Fibroblast of villous mesenchyme (primary cell): ENCODE measurements at regions not wholly inside any gene's neighbourhood (a gene's known extent, or its start where the extent isn't known, plus 50 kb on each side); places are given as distances from the start of the nearest gene placed in this dataset.

ENCODE experiments used
- DNase-seq: peaks from one replicate; pipeline ENCODE4 v3.0.0-alpha.2; 2010; ENCODE audit warnings: low read depth
- H3K4me3 ChIP-seq: 2 replicates; pipeline ENCODE4 v1.5.1; 2011; ENCODE audit warnings: low read depth, mild to moderate bottlenecking, low read length
- CTCF ChIP-seq: IDR thresholded peaks from 2 replicates; pipeline ENCODE4 v1.5.1; 2012; ENCODE audit warnings: low read depth, mild to moderate bottlenecking, low read length; ENCODE audit not compliant: insufficient read depth

GRCh38 chr13:39913928-39914327, 258.5 kb downstream of the COG6 start:
- DNase-seq: peak; percentile 87
- H3K4me3 ChIP-seq: no peak overlapping the region
- TF ChIP-seq CTCF: no peak

DNA sequence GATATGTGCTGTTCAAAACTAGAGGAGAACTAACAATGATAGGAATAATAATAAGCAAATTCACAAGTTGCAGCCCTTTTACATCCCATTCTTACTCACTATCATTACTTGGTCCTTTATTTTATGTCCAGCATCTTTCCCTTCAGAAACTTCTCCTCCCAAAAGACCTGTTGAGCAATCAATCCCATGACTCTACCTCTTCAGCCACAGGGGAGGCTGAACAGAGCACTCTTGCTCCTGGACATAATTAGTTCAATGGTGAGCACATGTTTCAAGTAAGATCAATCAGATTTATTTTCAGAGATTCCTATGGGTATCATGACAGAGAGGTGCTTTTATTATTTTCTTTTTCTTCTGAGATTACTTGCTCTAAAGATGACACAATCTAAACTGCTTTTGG, 260.0 kb downstream of the COG6 start:
- TF ChIP-seq CTCF: no peak
- peak; percentile 54 for DNase-seq
- H3K4me3 ChIP-seq: no peak overlapping the region

GRCh38 chr13:39916330-39916729, 260.9 kb downstream of the COG6 start:
- H3K4me3 ChIP-seq: no peak overlapping the region
- TF ChIP-seq CTCF: no peak
- DNase-seq: no peak

GRCh38 chr13:39918620-39919236, 263.3 kb downstream of the COG6 start:
- no peak overlapping the region for H3K4me3 ChIP-seq
- TF ChIP-seq CTCF: no peak
- DNase-seq: peak; percentile 34

DNA sequence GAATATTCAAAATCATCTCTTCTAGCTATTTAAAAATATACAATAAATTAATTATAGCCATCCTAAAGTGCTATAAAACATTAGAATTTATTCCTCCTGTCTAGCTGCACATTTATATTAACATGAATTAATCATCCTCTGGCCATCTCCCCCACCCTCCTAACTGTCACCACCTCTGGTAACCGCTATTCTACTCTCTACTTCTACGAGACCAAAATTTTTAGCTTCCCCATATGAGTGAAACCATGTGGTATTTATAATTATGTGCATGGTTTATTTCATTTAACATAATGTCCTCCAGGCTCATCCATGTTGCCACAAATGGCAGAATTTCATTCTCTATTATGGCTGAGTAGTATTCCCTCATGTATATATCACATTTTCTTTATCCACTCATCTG, 265.2 kb downstream of the COG6 start:
- no peak overlapping the region for H3K4me3 ChIP-seq
- DNase-seq: no peak
- TF ChIP-seq CTCF: no peak

DNA sequence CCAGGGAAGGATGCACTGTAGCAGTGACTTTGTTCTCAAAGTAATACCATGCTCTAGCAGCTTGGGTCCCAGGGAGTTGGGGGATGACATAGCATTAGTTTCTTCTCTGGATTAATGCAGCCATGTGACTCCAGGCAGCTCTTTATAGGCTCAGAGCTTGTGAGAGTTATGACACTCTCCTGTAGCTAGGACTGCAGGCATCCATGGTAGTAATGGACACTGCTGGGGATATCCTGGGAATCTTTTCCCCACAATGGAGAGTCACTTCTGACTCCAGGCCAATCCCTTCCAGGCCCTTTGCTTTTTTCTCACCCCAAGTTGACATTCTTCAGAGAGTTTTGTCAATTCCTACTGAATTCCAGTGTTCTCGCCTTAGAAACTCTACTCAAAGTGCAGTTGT, 270.9 kb downstream of the COG6 start:
- H3K4me3 ChIP-seq: no peak overlapping the region
- DNase-seq: peak; percentile 58
- no peak for TF ChIP-seq CTCF

GRCh38 chr13:39928261-39928660, 272.8 kb downstream of the COG6 start:
- no peak for TF ChIP-seq CTCF
- DNase-seq: no peak
- H3K4me3 ChIP-seq: no peak overlapping the region
